HG02610 (cell line): ENCODE measurements at regions not wholly inside any gene's neighbourhood (a gene's known extent, or its start where the extent isn't known, plus 50 kb on each side); places are given as distances from the start of the nearest gene placed in this dataset.
"Not testable (repeated sequence)": the region's sequence is repeated elsewhere in the genome, so short reads cannot be mapped to it uniquely, and the experiment has no call there.

Experiments used
- ATAC-seq: cut with Tn5 transposase; IDR thresholded peaks from one replicate; pipeline ENCODE4 v1.9.1; 2021; ENCODE audit warnings: mild to moderate bottlenecking, moderate library complexity; ENCODE audit not compliant: unreplicated experiment

DNA sequence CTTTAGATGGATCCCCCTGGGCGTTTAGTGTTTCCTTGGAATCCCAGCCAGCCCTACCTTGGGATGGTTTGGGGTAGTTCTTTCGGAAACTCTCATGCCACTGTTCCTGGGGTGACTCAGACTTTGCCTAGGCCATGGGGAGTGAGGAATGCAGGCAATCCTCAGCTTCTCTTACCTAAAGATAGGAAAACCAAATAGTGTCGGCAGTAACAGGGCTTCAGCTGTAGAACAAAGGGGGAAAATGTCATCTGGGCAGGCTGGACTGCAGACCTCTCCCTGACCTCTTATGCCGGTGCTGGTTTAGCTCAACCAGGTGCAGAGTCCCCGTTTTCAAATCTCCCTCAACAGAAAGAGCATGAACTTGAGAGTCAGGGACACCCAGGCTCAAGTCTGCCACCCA is 252.1 kb downstream of the TSN start:
- ATAC-seq, result no peak

DNA sequence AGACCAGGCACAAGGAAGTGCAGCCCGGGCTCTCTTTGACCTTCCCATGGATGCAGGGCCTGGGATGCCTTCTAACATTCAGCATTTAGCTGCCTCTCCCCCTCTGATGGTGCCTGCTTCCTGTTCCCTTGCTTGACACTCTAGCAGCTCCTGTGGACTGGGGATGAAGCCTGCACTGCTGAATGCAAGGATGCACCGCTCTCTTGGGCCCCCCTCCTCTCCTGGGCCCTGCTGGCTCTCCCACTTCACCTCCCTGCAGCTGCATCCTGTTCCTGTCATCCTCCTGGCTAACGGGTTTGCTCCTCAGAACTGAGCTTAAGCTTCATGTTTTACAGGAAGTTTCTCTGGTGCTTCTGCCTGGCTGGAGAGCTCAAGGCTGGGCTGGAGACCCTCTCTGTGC is 254.1 kb downstream of the TSN start:
- no peak for ATAC-seq

DNA sequence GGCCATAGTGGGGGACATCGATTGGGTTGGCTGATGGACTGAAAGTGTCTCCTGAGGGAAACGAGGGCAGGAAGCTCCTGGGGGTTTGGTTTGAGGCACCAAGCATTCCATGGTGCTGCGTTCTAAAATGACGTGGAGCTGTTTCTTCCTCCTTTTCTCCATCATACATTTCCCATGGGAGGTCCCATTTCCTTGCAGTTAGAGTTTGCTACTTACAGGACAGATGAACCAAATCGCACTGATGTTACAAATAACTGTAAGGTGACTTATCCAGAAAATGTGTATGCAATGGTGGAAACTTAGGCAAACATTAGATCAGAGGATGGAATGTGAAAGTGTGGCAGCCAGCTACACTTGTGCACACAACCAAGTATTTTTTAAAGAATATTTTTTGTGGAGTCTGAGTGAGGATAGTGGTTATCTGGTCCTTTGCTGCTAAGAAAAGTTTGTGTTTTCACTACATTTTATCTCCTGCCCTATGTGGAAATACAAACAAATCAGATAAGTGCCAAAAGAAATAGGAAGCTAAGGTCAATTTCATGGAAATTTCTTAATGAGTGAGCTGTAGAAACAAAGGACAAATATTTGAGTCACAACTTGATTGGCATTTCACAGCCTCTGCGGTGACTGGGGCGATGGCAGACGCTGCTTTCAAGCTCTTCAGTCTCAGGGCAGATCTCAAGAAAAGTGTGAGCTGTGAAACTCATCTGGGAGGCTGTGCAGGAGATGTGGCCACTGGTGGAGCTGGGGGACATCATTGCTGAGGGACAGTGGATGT is 256.2 kb downstream of the TSN start:
- no peak for ATAC-seq

DNA sequence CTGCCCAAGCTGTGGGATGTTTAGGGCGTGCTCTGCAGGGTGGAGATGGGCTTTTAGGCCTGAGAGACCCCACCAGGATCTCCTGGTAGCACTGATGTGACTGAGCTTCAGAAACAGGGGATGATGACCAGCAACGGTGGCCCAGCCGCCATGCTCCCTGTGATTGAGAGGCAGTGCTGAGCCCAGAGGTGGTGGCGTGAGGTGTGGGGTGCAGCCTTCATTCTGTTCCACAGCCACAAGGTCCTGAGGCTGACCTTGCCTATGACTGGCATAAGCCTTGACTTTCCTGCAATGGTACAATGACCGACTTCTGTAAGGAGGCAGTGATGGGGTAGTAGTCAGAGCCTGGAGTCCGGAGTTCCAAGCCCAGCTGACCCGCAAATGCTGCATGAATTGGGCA is 263.3 kb downstream of the TSN start:
- ATAC-seq, result no peak

DNA sequence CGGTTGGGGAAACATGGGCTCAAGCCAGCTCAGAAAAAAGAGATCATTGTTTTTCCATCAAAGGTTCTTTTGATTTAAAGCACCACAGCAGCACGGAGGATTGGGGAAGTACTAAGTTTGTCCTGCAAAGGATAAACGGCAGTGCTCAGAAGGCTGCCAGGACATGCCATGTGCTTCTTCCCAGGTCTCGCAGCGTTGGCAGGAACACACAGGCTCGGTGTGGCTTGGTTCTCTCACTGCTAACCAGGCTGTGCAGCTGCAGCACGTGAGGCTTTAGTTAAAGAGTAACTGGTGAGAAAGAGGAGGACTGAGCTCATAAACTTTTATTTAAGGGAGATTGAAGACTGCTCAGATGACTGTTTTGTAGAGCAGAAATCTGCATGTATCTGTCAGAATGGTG is 264.3 kb downstream of the TSN start:
- no peak for ATAC-seq

DNA sequence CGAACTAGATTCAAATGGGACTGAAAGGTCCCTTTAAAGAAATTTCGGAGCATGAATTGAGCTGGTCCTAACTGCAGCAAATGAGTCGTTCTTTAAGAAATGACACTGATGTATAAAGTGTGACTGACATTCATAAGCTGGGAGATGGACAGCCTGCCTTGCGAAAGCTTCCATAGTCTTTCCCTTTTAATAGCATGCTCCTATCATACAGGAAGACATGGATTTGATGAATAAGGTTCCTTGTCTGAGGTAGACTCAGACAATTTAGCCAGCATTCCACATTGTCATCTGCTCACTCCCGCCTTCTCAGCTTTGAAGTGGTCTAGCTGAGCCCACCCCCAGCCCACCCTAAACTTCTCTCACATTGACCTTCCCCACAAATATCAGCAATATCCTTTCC is 264.9 kb downstream of the TSN start:
- ATAC-seq, result no peak

DNA sequence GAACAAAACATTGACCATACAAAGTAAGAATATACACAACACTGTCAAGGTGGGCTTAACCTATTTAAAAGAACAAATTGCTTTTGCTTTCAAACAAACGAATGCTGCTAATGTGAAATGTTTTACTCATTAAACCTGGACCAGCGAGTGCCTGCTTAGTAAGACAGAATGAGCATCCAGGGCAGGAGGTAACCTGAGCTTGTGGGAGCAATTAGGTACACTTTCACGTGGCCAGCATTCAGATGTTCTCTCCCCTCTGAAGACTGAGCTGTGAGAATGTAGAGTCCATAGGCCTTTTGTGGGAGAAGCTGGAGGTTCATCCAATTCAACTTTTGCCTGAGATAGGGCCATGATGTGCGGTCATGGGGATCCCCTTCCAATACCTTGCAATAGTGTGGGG is 266.5 kb downstream of the TSN start:
- ATAC-seq, result no peak

DNA sequence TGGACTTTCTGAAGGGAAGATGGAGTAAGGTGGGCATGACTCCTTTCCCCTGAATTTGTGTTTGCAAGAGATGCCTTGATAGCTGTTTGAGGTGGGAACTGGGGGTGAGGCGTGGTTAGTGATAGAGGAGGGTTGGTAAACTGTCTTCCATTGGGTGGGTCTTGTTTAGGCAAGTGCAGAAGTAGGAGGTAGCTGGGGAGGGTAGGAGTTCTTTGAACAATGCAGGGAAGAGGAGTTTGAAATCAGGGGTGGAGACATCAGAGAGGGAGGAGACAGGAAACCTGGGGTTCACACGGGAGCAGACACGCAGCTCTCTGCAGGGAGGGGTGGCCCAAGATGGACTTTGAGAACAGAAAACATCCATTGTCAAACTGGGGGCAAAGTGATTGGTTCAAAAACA is 267.1 kb downstream of the TSN start:
- ATAC-seq, result no peak

DNA sequence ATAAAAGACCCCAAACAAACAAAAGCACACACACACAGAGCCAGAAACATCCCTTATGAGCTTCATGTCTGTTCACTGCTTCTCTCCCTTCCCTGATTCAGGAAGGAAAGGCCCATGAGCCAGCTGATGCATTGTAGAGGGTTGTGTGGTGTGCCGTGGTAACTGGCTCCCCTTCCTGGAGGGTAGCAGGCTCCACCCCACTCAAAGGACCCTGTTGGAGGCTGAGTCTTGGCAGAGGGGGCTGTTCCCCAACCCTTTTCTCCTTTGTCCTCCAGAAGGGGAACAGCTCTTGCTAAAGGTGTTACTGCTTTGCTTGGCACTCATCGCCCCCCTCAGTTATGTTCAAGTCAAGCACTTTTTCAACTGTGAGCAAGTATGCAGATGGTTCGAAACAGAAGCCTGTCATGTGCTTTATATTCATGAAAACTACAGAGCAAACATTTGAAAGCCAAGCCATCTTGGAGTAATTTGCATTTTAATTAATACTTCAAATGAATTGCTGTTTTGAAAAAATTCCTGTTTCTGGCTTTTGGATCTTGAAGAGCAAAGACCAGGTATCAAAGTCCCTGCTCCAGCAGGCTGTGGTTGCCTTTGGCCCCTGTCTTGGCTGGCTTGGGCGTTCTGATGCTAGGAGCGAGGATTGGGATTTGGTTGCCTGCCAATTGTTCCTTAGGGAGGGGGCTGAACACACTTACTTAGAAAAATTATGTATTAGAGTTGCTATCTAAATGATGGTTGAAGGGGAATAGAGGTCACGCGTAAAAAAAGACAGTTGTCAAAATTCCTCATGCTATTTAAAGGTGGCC is 267.8 kb downstream of the TSN start:
- ATAC-seq, result no peak

DNA sequence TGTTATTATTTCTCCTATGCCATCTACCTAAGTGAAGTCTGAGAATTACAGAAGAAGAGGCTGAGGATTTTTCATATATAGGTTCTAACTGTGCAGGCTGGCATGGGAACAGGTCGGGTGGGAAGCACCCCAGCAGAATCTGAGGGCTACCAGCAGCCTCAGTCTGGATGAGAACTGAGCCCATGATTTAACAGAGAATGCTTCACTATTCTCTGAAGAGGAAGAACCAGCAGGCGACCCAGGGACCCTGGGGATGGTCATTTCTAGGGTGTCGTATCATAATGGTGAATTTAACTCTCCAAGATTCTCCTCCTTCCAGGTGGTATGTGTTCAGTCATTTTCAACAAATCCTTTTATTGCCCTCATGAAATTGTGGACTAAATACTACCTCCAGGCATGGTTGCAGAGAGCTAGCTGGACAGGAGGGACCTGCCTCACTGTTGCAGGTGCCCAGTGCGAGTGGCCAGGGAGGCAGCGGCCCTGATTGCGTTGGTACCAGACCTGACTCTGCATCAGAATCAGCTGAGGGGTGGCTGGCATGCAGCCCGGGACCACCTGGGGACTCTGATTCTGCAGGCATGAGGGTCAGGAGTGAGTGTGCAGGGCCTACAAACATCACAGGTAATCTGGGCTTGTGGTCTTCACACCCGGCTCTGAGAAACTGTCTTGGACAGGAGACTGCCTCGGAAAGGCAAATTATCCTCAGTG is 272.2 kb downstream of the TSN start:
- no peak for ATAC-seq

DNA sequence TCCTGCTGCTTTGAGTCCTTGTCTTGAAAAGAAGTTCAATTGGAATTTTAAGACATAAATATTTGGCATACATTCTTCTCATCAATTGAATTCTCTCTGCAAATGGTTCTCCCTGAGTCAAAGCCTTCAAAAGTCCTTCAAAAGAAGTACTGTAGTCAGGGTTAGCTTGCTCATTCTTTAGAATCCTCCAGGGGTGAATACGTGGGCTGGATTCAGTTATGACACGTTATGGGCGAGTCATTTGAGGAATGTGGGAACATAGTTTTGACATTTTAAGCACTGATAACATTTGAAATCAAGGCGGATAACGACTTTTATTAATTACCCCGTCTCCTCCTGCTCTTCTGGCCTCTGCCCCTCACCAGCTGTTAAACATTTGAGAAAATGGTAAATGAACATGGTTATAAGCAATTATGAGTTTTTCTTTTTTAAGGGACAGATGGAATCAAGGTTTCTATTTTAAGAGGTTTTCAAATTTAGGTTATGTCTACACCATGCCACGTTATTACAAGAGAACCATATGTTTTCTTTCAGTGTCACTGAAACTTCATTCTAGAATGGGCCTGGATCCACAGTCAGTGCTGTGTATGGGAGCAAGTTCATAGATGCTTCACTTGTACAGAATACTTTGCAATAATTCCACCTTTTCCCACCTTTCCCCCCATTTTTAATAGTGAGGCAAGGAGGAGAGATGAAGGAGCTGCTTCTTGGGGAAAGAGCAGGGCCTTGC is 273.1 kb downstream of the TSN start:
- no peak for ATAC-seq

DNA sequence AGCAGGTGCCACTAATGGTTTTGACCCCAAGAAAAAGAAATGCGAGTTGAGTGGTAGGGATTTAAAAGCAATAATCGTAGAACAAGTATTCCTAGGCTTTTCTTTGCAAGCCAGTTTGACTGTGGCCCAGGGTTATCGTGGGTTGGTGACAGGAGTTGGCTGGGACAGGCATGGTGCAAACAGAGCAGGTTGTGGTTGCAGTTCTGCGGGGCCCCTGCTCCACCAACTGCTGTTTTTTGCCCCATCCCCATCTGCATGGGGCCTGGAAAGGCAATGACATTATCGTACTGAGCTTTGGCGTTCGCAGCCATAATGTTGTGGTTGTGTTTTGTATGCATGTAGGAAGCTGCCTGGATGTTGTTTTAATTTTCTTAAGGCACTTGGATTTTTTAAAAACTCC is 274.0 kb downstream of the TSN start:
- no peak for ATAC-seq

DNA sequence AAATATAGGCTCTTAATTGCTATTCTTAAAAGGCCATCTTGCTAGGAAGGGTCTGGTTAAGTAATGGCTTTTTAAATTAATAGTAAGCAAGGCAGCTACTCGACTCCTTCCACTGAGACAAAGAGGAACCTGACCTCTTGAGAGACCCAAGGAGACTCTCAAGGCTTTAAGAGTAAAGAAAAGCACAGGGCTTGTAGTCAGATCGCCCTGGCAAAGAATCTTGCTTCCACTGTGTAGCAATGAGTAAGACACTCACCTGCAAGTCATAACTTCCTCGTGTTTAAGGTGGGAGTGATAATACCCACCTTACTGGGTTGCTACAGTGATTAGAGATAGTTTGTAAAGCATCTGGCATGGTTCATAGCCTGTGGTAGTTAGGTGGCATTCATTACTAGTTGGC is 274.5 kb downstream of the TSN start:
- no peak for ATAC-seq

DNA sequence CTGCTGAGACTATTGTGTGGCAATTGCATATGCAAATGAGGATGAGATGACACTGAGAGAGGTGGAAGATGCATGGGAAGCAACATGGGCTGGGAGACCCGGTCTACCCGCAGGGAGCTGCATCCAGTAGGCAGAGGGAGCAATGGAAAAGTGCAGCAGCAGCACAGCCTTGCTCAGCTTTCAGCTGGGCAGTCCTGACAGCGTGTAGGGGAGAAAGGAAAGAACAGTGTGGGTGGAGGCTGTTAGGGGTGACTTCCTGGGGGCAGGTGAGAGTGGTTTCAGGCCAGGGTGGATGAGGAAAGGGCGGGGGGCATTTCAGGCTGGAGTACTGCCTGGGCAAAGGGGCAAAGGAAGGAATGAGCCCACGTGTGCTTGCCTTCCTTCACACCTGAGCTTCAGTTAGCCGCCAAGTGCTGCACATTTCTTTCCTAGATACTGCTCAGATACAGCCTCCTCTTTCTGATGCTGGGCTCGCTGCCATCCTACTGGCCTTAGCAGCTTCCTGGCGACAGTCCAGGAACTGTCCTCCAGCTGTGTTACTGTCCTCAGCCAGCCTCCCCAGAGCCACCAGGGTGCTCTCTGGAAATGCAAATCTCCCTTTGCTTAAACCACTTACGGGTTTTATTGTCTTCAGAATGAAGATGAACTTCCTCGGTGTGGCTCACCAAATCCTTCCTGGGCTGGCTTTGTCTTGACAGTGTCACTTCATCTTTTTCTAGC is 276.3 kb downstream of the TSN start:
- no peak for ATAC-seq

DNA sequence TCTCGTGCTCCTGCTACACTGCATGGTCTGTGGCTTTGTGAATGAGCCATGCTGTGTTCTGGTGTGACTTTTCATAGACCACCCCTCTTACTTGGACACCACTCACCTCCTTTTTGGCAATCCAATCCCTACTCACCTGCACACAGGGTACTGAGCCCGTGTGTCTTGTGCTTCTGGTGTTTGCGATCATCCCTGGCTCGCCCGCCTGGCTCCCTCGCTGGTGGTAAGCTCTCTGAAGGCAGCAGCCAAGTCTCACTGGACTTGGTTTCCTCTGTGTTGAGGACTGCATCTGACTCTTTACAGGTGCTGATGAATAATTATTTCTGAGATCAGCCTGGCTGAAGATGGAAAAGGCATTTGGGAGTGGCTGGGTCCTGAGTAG is 276.8 kb downstream of the TSN start:
- no peak for ATAC-seq

DNA sequence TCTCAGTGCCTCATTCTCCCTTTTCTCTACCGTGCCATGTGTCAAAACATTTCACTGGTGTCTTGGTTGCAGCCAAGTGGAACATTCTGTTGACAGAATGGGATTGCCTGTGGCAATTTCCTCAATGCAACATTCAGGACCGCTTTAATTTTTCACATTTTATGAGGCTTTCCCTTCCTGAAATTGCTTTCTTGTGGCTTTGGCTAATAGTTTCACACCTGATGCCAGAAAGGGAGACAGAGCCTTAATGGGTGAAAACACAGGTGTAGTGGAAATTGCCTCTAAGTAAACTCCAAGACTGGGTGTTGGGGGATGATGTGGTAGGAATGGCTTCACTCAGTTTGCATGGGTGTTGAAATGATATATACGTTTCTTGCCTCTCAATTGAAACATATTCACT is 278.3 kb downstream of the TSN start:
- no peak for ATAC-seq

DNA sequence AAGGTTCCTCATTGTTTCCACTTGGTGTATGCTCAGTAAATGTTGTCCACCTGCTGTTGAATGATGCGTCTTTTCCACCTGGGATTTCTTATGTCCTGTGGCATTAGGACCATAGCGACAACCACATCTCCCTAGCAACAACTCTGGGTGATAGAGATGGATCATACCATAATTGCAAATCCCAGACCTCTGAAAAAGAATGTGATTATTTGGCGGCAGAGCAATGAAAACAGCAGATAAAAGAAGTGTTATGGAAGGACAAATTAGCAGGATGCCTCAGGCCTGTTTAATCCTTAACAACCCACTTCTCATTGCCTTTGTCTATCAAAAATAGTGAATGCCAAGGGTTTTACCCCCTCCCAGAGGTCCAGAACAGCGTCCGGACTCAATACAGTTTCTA is 278.9 kb downstream of the TSN start:
- ATAC-seq, result no peak

DNA sequence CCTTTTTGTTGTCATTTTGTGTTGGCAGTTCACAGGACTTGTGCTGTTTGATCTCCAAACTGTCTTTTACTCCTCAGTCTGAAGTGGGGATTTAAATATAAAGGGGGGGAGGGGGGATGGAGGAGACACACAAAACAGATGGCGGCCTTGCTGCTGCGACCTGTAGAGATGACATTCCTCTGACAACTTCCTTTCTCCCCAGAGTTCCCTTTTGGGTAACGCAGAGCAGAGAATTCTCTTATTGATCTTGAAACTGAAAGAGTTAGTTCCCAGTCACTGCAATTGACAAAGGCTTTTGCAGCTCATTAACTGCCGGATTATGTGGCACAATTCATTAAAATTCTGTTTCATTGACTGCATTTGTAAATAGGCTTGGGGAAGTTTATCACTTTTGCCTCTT is 279.3 kb downstream of the TSN start:
- ATAC-seq, result no peak

DNA sequence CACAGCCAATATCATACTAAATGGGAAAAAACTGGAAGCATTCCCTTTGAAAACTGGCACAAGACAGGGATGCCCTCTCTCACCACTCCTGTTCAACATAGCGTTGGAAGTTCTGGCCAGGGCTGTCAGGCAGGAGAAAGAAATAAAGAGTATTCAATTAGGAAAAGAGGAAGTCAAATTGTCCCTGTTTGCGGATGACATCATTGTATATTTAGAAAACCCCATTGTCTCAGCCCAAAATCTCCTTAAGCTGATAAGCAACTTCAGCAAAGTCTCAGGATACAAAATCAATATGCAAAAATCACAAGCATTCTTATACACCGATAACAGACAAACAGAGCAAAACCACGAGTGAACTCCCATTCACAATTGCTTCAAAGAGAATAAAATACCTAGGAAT is 283.4 kb downstream of the TSN start:
- not testable (repeated sequence) for ATAC-seq

DNA sequence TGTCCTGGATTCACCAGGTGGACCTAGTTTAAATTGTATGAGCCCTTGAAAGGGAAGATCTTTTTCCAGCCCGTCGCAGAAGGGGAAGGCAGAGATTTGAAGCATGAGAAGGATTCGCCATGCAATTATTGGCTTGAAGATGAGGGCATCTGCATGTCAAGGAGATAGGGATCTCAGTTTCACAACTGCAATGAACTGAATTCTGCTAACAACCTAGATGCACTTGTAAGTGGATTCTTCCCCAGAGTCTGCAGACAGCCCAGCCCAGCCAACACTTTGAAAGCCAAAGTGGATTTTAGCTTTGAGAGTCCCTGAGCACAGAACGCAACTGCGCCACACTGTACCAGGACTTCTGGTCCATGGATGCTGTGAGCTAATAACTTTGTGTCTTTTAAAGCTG is 286.0 kb downstream of the TSN start:
- ATAC-seq, result no peak

DNA sequence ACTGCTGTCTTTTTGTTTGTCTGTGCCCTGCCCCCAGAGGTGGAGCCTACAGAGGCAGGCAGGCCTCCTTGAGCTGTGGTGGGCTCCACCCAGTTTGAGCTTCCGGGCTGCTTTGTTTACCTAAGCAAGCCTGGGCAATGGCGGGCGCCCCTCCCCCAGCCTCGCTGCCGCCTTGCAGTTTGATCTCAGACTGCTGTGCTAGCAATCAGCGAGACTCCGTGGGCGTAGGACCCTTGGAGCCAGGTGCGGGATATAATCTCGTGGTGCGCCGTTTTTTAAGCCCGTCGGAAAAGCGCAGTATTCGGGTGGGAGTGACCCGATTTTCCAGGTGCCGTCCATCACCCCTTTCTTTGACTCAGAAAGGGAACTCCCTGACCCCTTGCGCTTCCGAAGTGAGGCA is 296.2 kb downstream of the TSN start:
- not testable (repeated sequence) for ATAC-seq
